ENCODE measurements at regions not wholly inside any gene's neighbourhood (a gene's known extent, or its start where the extent isn't known, plus 50 kb on each side); places are given as distances from the start of the nearest gene placed in this dataset.

DNA sequence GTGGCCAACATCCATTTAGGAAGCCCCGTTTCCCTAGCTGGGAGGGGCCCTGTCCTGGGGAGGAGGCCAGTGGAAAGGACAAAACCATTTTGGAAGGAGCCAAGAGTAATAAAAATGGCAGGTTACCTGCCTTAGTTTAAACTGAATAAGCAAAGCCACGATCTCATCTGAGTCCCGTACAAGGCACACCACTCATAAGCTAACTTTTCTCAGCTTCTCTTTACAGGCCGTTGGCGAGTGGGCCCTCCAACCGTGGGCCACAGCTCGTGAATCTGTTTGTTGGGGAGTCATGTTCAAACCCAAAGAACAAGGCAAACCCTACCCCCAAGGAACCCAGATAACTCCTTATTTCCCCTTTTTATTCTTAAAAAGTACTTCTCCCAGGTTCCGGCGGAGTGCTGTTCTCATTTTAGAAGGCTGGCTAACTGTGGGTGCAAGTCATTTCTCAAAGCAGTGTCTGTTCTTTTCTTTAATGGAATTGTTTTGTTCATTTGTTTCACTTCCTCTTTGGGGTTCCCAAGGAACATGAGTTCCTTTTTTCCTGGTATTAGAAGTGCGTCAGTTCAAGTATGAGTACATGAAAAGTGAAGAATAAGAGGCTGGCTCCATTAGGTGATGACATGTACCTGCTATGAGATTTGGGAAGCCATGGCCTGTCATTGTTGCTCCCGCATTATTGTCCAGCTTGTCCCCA is 89.0 kb downstream of the PSMG1 start:
- TF ChIP-seq SMC3 (IDR thresholded peaks at IDR 0.05; ENCODE audit: low read depth, low read length): no peak
- TF ChIP-seq CTCF (conservative IDR thresholded peaks at IDR 0.05; ENCODE audit: low read depth, low read length): no peak
- no peak for TF ChIP-seq POLR2A (IDR thresholded peaks at IDR 0.05; ENCODE audit: low read depth, low read length)
- TF ChIP-seq BHLHE40 (IDR thresholded peaks at IDR 0.05; ENCODE audit: low read depth, low read length): no peak
- TF ChIP-seq MXI1 (IDR thresholded peaks at IDR 0.05; ENCODE audit: borderline replicate concordance, low read depth, low read length): no peak
- TF ChIP-seq USF2 (IDR thresholded peaks at IDR 0.05; ENCODE audit: low read depth, low read length): no peak
- TF ChIP-seq RAD21 (IDR thresholded peaks at IDR 0.05; ENCODE audit: low read length): no peak
